ENCODE measurements at regions not wholly inside any gene's neighbourhood (a gene's known extent, or its start where the extent isn't known, plus 50 kb on each side); places are given as distances from the start of the nearest gene placed in this dataset.

- TF ChIP-seq REST (IDR thresholded peaks at IDR 0.05; ENCODE audit: insufficient replicate concordance, low read depth) = no peak
- no peak for TF ChIP-seq CTCF (IDR thresholded peaks at IDR 0.05; ENCODE audit: insufficient read depth, low read length)
These were observed 61.7 kb upstream of the SRD5A3 start for GRCh38 chr4:55284331-55284730.
